ENCODE measurements at regions not wholly inside any gene's neighbourhood (a gene's known extent, or its start where the extent isn't known, plus 50 kb on each side); places are given as distances from the start of the nearest gene placed in this dataset.

GRCh38 chr4:102420563-102421398, 75.5 kb upstream of the SLC39A8 start:
- no peak for DNase-seq (ENCODE audit: insufficient read length, low spot score)
- TF ChIP-seq SPI1 (IDR thresholded peaks at IDR 0.05; ENCODE audit: low read depth, low read length) (no peak), PAX5 (IDR thresholded peaks at IDR 0.05; ENCODE audit: insufficient read depth, low read length, severe bottlenecking) (no peak), POLR2A (IDR thresholded peaks at IDR 0.05; ENCODE audit: low read depth, low read length) (no peak), POU2F2 (IDR thresholded peaks at IDR 0.05; ENCODE audit: low read depth, low read length) (no peak), POLR2AphosphoS5 (IDR thresholded peaks at IDR 0.05; ENCODE audit: low read depth, low read length) (no peak), TAF1 (IDR thresholded peaks at IDR 0.05; ENCODE audit: low read depth, low read length) (no peak)
- peak; percentile 83 for FAIRE-seq

GRCh38 chr4:102422843-102423242, 77.6 kb upstream of the SLC39A8 start:
- FAIRE-seq (no peak), DNase-seq (ENCODE audit: insufficient read length, low spot score) (no peak)
- no peak for TF ChIP-seq SPI1 (IDR thresholded peaks at IDR 0.05; ENCODE audit: low read depth, low read length)
- TF ChIP-seq TAF1 (IDR thresholded peaks at IDR 0.05; ENCODE audit: low read depth, low read length) = no peak
- no peak for TF ChIP-seq PAX5 (IDR thresholded peaks at IDR 0.05; ENCODE audit: insufficient read depth, low read length, severe bottlenecking)
- no peak for TF ChIP-seq POLR2A (IDR thresholded peaks at IDR 0.05; ENCODE audit: low read depth, low read length)
- no peak for TF ChIP-seq POLR2AphosphoS5 (IDR thresholded peaks at IDR 0.05; ENCODE audit: low read depth, low read length)
- no peak for TF ChIP-seq POU2F2 (IDR thresholded peaks at IDR 0.05; ENCODE audit: low read depth, low read length)

GRCh38 chr4:102423375-102423774, 77.8 kb upstream of the NFKB1 start:
- DNase-seq (ENCODE audit: insufficient read length, low spot score) = no peak
- no peak for TF ChIP-seq POU2F2 (IDR thresholded peaks at IDR 0.05; ENCODE audit: low read depth, low read length)
- TF ChIP-seq PAX5 (IDR thresholded peaks at IDR 0.05; ENCODE audit: insufficient read depth, low read length, severe bottlenecking) = no peak
- TF ChIP-seq POLR2AphosphoS5 (IDR thresholded peaks at IDR 0.05; ENCODE audit: low read depth, low read length) = no peak
- TF ChIP-seq TAF1 (IDR thresholded peaks at IDR 0.05; ENCODE audit: low read depth, low read length) = no peak
- TF ChIP-seq POLR2A (IDR thresholded peaks at IDR 0.05; ENCODE audit: low read depth, low read length) = no peak
- no peak for TF ChIP-seq SPI1 (IDR thresholded peaks at IDR 0.05; ENCODE audit: low read depth, low read length)
- no peak for FAIRE-seq

- FAIRE-seq (no peak), DNase-seq (ENCODE audit: insufficient read length, low spot score) (no peak)
- no peak for TF ChIP-seq POLR2A (IDR thresholded peaks at IDR 0.05; ENCODE audit: low read depth, low read length)
Measured at GRCh38 chr4:102427371-102427998, 73.7 kb upstream of the NFKB1 start.

- no peak for DNase-seq (ENCODE audit: insufficient read length, low spot score)
- TF ChIP-seq POLR2AphosphoS5 (IDR thresholded peaks at IDR 0.05; ENCODE audit: low read depth, low read length) (no peak), POLR2A (IDR thresholded peaks at IDR 0.05; ENCODE audit: low read depth, low read length) (no peak), POU2F2 (IDR thresholded peaks at IDR 0.05; ENCODE audit: low read depth, low read length) (no peak)
- FAIRE-seq = no peak
Measured at GRCh38 chr4:102428122-102428521, 73.0 kb upstream of the NFKB1 start.

- TF ChIP-seq POLR2AphosphoS5 (IDR thresholded peaks at IDR 0.05; ENCODE audit: low read depth, low read length) (no peak), SPI1 (IDR thresholded peaks at IDR 0.05; ENCODE audit: low read depth, low read length) (no peak), TAF1 (IDR thresholded peaks at IDR 0.05; ENCODE audit: low read depth, low read length) (no peak), POLR2A (IDR thresholded peaks at IDR 0.05; ENCODE audit: low read depth, low read length) (no peak), POU2F2 (IDR thresholded peaks at IDR 0.05; ENCODE audit: low read depth, low read length) (no peak), PAX5 (IDR thresholded peaks at IDR 0.05; ENCODE audit: insufficient read depth, low read length, severe bottlenecking) (no peak)
- FAIRE-seq = no peak
- DNase-seq (ENCODE audit: insufficient read length, low spot score) = no peak
Measured at GRCh38 chr4:102429553-102429952, 71.6 kb upstream of the NFKB1 start.

- FAIRE-seq = no peak
- no peak for DNase-seq (ENCODE audit: insufficient read length, low spot score)
- TF ChIP-seq POU2F2 (IDR thresholded peaks at IDR 0.05; ENCODE audit: low read depth, low read length) (no peak), POLR2A (IDR thresholded peaks at IDR 0.05; ENCODE audit: low read depth, low read length) (no peak), POLR2AphosphoS5 (IDR thresholded peaks at IDR 0.05; ENCODE audit: low read depth, low read length) (no peak), PAX5 (IDR thresholded peaks at IDR 0.05; ENCODE audit: insufficient read depth, low read length, severe bottlenecking) (no peak), TAF1 (IDR thresholded peaks at IDR 0.05; ENCODE audit: low read depth, low read length) (no peak), SPI1 (IDR thresholded peaks at IDR 0.05; ENCODE audit: low read depth, low read length) (no peak)
Measured at GRCh38 chr4:102430461-102430910, 70.7 kb upstream of the NFKB1 start.

- TF ChIP-seq PAX5 (IDR thresholded peaks at IDR 0.05; ENCODE audit: insufficient read depth, low read length, severe bottlenecking) = no peak
- no peak for TF ChIP-seq SPI1 (IDR thresholded peaks at IDR 0.05; ENCODE audit: low read depth, low read length)
- no peak for TF ChIP-seq POU2F2 (IDR thresholded peaks at IDR 0.05; ENCODE audit: low read depth, low read length)
- no peak for TF ChIP-seq POLR2AphosphoS5 (IDR thresholded peaks at IDR 0.05; ENCODE audit: low read depth, low read length)
- DNase-seq (ENCODE audit: insufficient read length, low spot score) (no peak), FAIRE-seq (no peak)
Measured at GRCh38 chr4:102431608-102431961, 69.6 kb upstream of the NFKB1 start.

- TF ChIP-seq TAF1 (IDR thresholded peaks at IDR 0.05; ENCODE audit: low read depth, low read length) (no peak), SPI1 (IDR thresholded peaks at IDR 0.05; ENCODE audit: low read depth, low read length) (no peak), PAX5 (IDR thresholded peaks at IDR 0.05; ENCODE audit: insufficient read depth, low read length, severe bottlenecking) (no peak)
- FAIRE-seq (no peak), DNase-seq (ENCODE audit: insufficient read length, low spot score) (no peak)
Measured at GRCh38 chr4:102437111-102437510, 64.0 kb upstream of the NFKB1 start.
